Thymus (tissue), 11 donors: ENCODE measurements at regions not wholly inside any gene's neighbourhood (a gene's known extent, or its start where the extent isn't known, plus 50 kb on each side); places are given as distances from the start of the nearest gene placed in this dataset.

ENCODE experiments used
- DNase-seq, 9 donors: peaks; one replicate each; pipeline ENCODE4 v3.0.0-alpha.2; 2013; ENCODE audit warnings: low spot score in 9 of 9, low read depth in 6 of 9, missing footprints in 1 of 9
- H3K27ac ChIP-seq, 2 donors: one replicate each; pipeline ENCODE4 v1.5.1; 2013; ENCODE audit warnings: control low read depth in 1 of 2, low read depth in 1 of 2, low read length in 1 of 2, mild to moderate bottlenecking in 1 of 2, moderate library complexity in 1 of 2
- H3K27me3 ChIP-seq, 2 donors: one replicate each; pipeline ENCODE4 v1.5.1; 2013; ENCODE audit warnings: low read length in 1 of 2; ENCODE audit not compliant: control insufficient read depth in 2 of 2, insufficient read depth in 1 of 2
- H3K36me3 ChIP-seq, 2 donors: one replicate each; pipeline ENCODE4 v1.5.1; 2013; ENCODE audit warnings: low read length in 1 of 2, mild to moderate bottlenecking in 1 of 2, moderate library complexity in 1 of 2; ENCODE audit not compliant: control insufficient read depth in 2 of 2, insufficient read depth in 2 of 2
- H3K4me1 ChIP-seq, 2 donors: one replicate each; pipeline ENCODE4 v1.5.1; 2013; ENCODE audit warnings: low read length in 2 of 2; ENCODE audit not compliant: control insufficient read depth in 2 of 2, insufficient read depth in 2 of 2
- H3K4me3 ChIP-seq, 2 donors: one replicate each; pipeline ENCODE4 v1.5.1; 2013; ENCODE audit warnings: low read length in 2 of 2, control low read depth in 1 of 2, mild to moderate bottlenecking in 1 of 2
- H3K9me3 ChIP-seq, 2 donors: one replicate each; pipeline ENCODE4 v1.5.1; 2013; ENCODE audit warnings: low read length in 1 of 2, mild to moderate bottlenecking in 1 of 2; ENCODE audit not compliant: control insufficient read depth in 2 of 2, insufficient read depth in 1 of 2
- WGBS: extraction: QIAGEN DNeasy Blood & Tissue Kit; methylation state at CpG from one replicate; pipeline ENCODE4 v1.1.7; 2013; 5-methylcytosine and 5-hydroxymethylcytosine counted together
- donor health status: healthy.

DNA sequence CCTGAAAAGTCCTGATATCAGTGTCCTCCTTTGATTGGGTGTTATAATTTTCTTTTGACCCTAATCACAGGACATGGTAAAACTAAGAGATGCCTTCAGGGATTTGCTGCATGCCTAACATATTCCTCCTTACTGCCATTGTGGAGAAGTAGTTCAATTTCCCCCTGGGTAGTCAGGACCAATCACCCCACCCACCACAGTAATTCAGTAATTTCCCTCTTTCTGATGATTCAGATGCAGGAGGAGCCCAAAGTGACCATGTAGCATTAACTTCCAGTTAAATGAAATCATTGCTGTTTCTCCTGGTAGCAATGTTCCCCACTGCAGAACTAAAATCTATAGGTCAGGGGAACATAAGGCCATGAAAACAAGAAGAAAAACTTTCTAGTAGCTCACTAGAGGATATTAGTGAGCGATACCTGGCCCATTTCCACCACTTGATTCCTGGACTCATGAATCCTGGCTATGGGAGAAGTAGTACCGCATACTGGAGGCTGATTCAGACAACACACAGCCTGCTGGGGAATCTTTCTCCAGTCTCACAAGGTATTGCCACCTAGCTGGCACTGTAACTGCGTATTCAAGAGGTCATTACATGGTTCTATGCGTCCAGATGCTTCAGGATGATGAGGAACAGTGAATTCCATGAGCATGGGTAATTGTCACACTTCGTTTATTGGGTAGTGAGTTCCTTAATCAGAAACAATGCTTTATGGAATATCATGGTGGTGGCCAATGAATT is 561.2 kb downstream of the HAO1 start:
- 85% methylated on average over 5 of the region's 5 CpGs for WGBS
- no peaks in the 10 kb centered on the region for H3K9me3 ChIP-seq
- DNase-seq = no peak
- no peak overlapping the region for H3K4me3 ChIP-seq
- no peaks in the 10 kb centered on the region for H3K36me3 ChIP-seq
- H3K27me3 ChIP-seq = no peaks in the 10 kb centered on the region
- H3K4me1 ChIP-seq = no peaks in the 10 kb centered on the region
- H3K27ac ChIP-seq = no peak overlapping the region

GRCh38 chr20:7379621-7380220 is 560.5 kb downstream of the HAO1 start:
- DNase-seq = no peak
- Histone ChIP-seq H3K9me3 (no peaks in the 10 kb centered on the region), H3K27me3 (no peaks in the 10 kb centered on the region), H3K4me1 (no peaks in the 10 kb centered on the region), H3K4me3 (no peak overlapping the region), H3K36me3 (no peaks in the 10 kb centered on the region), H3K27ac (no peak overlapping the region)
- 89% methylated on average over 8 of the region's 8 CpGs for WGBS

GRCh38 chr20:7383216-7383615 is 557.0 kb downstream of the HAO1 start:
- Histone ChIP-seq H3K27ac (no peak overlapping the region), H3K4me3 (no peak overlapping the region), H3K4me1 (no peaks in the 10 kb centered on the region), H3K36me3 (no peaks in the 10 kb centered on the region), H3K9me3 (no peaks in the 10 kb centered on the region), H3K27me3 (no peaks in the 10 kb centered on the region)
- no peak for DNase-seq

DNA sequence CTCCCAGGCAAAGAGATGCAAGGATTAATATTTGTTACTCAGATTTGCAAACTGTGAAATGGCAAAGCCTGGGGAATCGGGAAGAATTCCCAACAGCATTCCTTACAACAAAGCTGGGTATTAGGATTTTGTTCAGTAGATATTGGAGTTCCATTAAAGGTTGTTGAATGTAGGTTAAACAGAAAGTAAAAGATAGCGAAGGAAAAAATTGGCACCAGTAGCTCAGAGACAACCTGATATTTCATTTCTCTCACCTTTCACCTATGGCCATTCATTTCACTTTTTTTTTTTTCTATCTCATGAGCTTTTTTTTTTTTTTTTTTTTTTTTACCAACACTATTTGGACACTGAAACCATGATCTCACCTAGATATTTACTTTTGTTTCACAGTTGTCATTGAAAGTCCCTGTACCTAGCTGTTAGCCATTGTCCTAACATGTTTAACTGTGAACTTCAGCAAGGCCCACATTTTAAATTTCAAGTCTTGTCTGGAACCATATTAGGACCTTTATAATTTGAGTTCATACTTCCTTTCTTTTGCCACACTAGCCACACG is 552.5 kb downstream of the HAO1 start:
- Histone ChIP-seq H3K4me1 (no peaks in the 10 kb centered on the region), H3K9me3 (no peaks in the 10 kb centered on the region), H3K4me3 (no peak overlapping the region), H3K27me3 (no peaks in the 10 kb centered on the region), H3K27ac (no peak overlapping the region), H3K36me3 (no peaks in the 10 kb centered on the region)
- no peak for DNase-seq
- WGBS = 81% methylated on average over 3 of the region's 3 CpGs

- H3K36me3 ChIP-seq = no peaks in the 10 kb centered on the region
- H3K4me1 ChIP-seq = no peaks in the 10 kb centered on the region
- no peak overlapping the region for H3K27ac ChIP-seq
- H3K9me3 ChIP-seq = no peaks in the 10 kb centered on the region
- DNase-seq = no peak
- H3K4me3 ChIP-seq = no peak overlapping the region
- H3K27me3 ChIP-seq = no peaks in the 10 kb centered on the region
Observed at GRCh38 chr20:7389216-7389615, 551.0 kb downstream of the HAO1 start.

DNA sequence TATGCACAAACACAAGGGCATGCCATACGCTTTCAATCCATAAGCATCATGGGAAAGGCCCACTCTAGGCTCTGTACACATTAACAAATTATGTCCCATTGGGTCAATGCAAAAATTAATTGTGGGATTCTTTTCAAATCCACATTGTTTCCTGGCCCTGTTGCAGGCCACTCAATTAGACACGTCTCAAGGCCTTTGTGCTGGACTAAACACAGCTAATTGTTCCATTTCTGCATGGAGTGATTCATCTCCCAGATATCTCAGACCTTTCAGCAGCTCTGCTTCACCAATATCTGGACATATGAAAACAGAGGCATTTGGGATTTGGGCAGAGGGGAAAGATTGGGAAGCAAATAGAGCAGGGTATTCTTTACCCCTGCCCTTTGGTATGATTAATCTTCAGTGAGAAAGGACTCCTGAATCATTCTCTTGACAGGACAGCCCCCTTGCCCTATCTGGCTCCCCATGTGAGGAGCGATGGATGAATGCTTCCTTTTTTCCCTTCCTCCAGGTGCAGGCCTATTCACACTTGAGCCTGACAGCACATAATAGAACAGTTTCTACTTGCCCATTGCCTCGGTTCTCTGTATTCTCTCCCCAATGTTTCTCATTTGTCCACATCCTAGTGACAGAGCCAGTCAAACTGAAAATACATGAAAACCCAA is 547.6 kb downstream of the HAO1 start:
- Histone ChIP-seq H3K4me1 (no peaks in the 10 kb centered on the region), H3K9me3 (no peaks in the 10 kb centered on the region), H3K27ac (no peak overlapping the region), H3K27me3 (no peaks in the 10 kb centered on the region), H3K4me3 (no peak overlapping the region), H3K36me3 (no peaks in the 10 kb centered on the region)
- DNase-seq = no peak
- WGBS = 90% methylated on average over 4 of the region's 4 CpGs

DNA sequence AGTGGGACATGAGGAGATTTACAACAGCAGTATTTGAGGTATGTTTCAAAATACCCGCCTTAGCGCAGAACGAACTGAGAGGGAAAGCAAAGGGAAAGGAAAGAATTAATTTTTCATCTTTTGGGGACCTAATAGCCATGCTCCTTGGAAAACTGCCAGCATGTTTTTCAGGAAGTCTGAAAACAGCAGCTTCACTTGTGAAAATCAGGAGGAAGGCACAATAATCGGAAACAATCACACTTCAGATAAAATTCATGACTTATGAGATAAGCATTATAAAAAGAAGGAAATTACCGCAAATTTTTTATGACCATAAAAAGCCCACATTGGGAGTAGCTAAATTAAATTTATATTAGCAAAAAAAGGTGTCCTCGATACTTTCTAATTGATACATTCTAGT is 541.1 kb downstream of the HAO1 start:
- Histone ChIP-seq H3K36me3 (no peaks in the 10 kb centered on the region), H3K27ac (no peak overlapping the region), H3K4me3 (no peak overlapping the region), H3K9me3 (no peaks in the 10 kb centered on the region), H3K27me3 (no peaks in the 10 kb centered on the region), H3K4me1 (no peaks in the 10 kb centered on the region)
- DNase-seq = no peak
- WGBS = 38% methylated on average over 6 of the region's 6 CpGs

DNA sequence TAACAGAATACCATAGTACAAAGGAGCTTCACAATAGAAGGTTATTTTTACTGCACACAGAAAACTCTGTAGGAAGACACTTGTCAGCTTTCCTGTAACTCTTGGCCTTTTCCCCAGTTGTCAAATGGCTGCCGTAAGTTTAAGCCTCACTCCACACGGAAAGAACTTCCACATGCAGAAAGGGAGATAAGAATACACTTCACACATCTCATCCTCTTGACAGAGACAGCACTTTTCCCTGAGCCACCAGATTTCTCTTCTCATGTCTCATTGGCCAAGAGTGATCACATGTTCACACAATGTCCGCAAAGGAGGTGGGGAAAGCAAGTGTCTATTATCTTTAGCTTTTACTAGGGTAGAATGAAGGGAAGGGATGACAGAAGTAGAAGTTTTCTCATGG is 540.7 kb downstream of the HAO1 start:
- no peak for DNase-seq
- H3K27me3 ChIP-seq = no peaks in the 10 kb centered on the region
- no peak overlapping the region for H3K4me3 ChIP-seq
- no peaks in the 10 kb centered on the region for H3K4me1 ChIP-seq
- H3K9me3 ChIP-seq = no peaks in the 10 kb centered on the region
- H3K36me3 ChIP-seq = no peaks in the 10 kb centered on the region
- WGBS = 48% methylated on average over 3 of the region's 3 CpGs
- H3K27ac ChIP-seq = no peak overlapping the region

DNA sequence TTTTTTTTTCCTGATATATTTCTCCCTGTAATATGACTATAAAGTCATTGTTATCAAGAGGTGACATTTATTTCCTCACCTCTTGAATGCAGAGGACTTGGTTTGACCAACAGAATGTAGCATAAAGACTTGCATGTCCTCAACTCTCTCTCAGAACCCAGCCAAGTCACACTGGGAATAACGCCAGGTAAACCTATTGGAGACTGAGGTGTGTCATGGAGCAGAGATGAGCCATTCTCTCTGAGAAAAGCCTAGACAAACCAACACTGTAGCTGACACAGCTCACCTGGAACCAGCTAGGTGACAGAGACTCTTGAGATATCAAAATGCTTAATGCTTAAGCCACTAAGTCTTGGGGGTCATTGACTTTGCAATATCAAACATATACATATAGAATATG is 533.6 kb downstream of the HAO1 start:
- no peaks in the 10 kb centered on the region for H3K4me1 ChIP-seq
- no peaks in the 10 kb centered on the region for H3K36me3 ChIP-seq
- 97% methylated on average over 1 of the region's 1 CpG for WGBS
- no peaks in the 10 kb centered on the region for H3K27me3 ChIP-seq
- H3K27ac ChIP-seq = no peak overlapping the region
- no peak overlapping the region for H3K4me3 ChIP-seq
- DNase-seq = no peak
- no peaks in the 10 kb centered on the region for H3K9me3 ChIP-seq
